ELR (cell line): ENCODE measurements at regions not wholly inside any gene's neighbourhood (a gene's known extent, or its start where the extent isn't known, plus 50 kb on each side); places are given as distances from the start of the nearest gene placed in this dataset.
"Not testable (repeated sequence)": the region's sequence is repeated elsewhere in the genome, so short reads cannot be mapped to it uniquely, and the experiment has no call there.

Experiments used
- DNase-seq: peaks from one replicate; pipeline ENCODE4 v3.0.0-alpha.2; 2015; ENCODE audit warnings: low read depth

DNA sequence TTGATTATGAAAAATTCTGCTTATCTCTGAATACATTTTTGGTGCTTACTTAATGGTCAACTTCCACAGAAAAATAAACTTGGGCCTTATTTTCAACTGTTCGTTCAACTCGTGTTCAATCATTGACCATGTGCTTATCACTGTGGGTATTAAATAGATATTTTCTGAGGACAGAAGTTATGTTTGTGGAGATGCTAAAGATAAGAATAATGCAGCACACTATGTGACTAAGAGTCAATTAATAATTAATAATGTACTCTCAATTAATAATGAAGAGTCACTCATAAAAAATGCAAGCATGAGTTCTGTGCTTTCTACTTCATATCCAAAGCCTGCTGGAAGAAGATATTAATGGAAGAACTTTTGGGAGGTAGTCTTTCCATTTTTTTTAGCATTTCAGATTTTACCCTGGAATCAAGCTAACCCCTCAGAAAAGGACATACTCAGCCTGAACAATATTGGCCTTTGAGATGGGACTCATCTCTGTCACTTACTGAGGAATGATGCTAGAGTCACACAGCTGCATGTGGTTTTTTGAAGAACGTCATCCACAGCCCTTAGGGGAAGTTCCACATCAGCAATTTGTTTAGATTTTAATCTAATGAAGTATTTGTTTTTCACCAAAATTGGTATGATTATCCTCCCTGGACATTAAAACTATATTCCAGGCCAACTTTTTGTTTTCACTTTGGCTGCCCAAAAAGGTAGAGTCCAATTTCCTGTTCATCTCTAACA, 191.9 kb upstream of the CRIM1 start:
- no peak for DNase-seq

DNA sequence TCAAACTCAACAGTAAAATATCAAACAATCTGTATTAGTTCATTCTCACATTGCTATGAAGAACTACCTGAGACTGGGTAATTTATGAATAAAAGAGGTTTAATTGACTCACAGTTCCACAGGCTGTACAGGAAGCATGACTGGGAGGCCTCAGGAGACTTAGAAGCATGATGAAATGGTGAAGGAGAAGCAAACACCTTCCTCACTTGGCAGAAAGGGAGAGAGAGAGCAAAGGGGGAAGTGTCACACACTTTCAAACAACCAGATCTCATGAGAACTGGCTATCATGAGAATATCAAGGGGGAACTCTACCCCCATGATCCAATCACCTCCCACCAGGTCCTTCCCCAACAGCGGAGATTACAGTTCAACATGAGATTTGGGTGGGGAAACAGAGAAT, 198.5 kb upstream of the CRIM1 start:
- DNase-seq = not testable (repeated sequence)

DNA sequence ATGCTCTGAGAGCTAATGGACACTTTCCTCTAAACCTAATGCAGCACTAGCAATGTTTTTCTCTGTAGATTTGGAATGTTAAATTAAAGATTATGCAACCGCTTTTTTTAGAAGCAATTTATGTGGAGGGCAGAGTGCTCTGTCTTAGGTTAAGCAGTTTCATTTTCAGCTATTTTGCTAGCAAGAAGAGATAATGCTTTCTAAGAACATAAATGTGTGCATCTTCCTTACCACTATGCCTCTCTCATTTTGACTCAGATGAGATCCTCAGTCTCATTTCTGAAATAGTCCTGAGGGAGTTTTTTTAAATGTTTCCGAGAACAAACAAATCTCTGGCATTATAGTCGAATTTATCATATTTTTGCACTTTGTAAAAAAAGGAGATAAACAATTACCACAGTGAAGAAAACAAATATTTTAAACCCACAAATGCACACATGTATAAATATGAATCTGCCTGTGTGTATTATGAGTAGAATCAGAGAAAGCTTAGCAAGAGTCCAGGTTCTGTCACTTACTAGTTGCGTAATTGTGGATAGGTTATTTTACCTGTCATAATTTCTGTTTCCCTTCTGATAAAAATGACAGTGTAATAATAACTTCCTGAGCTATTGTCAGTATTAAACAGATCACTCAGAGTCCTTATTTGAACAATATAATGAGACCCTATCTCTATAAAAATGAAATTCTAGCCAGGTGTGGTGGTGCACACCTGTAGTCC, 207.7 kb upstream of the CRIM1 start:
- DNase-seq = no peak

DNA sequence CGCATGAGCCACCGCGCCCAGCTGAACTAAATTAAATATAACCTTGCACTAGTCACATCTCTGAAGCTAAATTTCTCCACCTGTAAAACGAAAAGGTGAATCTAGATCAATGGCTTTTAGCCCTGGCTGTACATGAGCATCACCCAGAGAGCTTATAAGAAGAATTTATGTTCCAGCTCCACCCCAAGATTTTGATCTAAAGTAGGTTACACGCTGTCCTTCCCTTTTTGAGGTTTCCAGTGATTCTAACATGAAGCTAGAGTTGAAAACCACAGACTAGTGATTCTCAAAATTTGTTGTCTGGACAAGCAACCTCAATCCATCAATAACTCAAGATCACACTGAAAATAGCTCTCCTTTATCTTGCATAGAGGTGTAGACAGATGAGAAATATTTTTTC, 208.8 kb upstream of the CRIM1 start:
- DNase-seq = no peak

DNA sequence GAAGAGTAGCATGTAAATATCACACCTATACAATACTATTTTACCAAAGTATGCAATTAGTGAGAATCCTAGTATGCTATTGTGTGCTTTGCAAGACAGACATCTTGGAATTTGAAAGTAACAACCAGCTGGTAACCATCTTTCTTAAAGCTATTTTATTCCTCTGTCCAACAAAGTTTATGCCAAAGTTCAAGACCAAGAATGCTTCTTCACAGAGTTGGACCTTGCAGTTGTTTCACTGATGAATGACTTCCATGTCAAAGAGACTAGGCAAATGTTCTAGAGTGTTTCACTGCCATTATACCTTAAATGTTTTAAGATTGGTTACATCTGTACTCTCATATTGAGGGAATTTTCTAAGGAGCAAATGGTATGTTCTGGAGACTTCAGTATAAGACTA, 215.2 kb upstream of the CRIM1 start:
- no peak for DNase-seq

DNA sequence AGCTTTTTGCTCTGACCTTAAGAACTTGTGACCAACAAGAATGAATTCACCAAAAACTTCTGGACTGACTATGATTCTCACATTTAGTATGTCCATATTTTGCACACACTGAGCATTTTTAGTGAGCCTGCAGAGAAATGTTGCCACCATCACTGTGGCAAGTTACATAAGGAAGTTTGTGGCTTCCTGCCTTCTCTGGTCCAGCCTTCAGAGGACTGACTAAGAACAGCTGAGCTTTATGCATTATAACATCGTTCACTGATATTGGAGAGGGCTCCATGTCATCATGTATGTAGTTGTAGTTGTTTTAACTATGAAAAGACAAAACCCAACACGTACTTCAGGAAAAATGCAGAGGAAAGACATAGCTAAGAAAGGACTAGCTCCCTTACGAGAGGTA, 218.0 kb upstream of the CRIM1 start:
- no peak for DNase-seq

DNA sequence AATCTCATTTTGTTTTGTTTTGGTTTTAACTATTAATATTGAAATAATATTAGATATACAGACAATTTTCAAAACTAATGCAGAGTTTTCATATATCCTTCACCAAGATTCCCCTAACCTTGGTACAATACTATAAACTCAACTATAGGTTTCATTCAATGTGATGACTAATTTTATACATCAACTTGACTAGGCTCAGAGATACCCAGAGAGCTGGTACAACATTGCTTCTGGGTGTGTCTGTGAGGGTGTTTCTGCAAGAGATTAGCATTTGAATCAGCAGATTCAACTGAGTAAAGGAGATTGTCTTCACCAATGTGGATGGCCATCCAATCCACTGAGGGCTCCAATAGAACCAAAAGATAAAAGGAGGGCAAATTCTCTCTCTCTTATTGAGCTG, 221.3 kb upstream of the CRIM1 start:
- DNase-seq = no peak

DNA sequence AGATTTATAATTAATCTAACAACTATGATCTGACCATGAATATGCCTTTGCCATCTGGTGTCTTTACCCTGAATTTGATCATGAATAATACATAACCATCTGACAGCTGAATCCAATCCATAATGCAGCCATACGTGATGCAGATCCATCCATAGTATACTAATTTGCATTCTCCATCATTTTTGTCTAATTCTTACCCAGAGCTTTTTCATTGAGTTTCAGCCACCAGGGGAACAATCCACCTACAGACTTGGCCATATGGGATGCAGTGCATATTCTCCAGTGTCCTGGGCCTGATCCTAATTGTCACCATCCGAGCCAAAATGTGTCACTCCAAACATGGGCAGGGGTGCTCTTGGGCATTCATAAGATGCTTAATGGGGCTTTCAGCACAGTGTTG, 227.2 kb upstream of the CRIM1 start:
- DNase-seq = no peak

DNA sequence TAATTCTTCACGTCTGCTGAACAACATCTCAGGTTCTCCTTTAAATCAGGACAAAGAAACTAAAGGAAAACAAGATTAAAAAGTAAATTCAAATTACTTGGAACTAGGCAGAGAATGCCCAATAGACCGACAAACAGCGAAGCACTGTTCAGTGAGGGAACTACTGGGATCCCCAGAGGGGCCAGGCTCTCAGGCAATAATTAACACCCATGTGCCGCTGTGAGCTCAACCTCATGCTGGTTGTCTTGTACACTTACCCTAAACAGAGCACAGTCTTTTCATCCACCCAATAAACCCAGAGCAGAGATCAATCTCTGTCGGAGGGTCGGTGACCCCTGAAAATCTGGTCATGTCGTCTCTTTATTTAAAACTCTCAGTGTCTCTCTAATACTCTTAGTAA, 229.9 kb upstream of the CRIM1 start:
- DNase-seq = no peak

DNA sequence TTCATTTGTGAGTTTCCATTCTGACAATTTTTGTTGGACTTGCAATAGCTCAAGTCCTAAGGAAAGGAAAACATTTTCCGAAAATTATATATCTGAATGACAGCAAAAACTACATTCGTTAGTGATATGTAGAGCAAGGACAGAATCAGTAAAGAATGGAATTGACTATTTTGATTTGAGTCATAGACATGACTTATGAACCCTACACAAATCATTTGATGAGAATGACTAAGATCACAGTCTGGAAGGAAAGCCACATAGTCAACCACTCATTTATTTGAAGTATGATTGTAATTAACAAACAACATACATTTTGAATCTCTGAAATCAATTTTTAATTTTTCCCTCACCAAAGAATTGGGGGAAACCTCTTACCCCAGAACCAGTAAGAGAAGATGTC, 231.6 kb upstream of the CRIM1 start:
- DNase-seq = no peak

DNA sequence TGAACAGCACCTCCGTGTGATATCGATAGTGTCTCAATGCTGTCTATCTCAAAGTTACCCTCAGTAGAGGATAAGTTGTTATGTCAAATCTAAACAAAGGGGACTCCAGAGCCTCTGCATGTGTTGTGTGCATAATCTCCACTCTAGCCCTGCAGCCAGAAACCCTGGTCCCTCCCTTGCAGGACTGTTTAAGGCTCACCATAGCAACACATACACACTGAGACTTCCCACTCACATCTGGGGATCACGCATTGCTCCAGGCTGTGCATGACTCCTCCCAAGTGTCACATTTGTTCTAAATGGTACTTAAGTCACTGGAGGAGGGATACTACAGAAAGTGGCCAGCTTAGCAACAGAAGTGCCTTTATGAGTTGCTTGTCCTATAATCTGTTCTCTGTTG, 258.6 kb upstream of the CRIM1 start:
- DNase-seq = no peak

DNA sequence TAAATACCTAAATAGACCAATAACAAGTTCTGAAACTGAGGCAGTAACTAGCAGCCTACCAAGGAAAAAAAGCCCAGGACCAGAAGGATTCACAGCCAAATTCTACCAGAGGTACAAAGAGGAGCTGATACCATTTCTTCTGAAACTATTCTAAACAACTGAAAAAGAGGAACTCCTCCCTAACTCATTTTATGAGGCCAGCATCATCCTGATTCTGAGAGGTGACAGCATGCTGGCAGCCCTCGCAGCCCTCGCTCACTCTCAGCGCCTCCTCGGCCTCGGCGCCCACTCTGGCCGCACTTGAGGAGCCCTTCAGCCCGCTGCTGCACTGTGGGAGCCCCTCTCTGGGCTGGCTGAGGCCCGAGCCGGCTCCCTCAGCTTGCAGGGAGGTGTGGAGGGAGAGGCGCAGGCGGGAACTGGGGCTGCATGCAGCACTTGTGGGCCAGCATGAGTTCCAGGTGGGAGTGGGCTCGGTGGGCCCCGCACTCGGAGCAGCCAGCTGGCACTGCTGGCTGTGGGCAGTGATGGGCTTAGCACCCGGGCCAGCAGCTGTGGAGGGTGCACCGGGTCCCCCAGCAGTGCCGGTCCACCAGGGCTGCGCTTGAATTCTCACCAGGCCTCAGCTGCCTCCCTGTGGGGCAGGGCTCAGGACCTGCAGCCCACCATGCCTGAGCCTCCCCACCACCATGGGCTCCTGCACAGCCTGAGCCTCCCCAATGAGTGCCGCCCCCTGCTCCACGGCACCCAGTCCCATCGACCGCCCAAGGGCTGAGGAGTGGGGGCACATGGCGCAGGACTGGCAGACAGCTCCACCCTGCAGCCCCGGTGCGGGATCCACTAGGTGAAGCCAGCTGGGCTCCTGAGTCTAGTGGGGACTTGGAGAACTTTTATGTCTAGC, 263.5 kb upstream of the CRIM1 start:
- not testable (repeated sequence) for DNase-seq

DNA sequence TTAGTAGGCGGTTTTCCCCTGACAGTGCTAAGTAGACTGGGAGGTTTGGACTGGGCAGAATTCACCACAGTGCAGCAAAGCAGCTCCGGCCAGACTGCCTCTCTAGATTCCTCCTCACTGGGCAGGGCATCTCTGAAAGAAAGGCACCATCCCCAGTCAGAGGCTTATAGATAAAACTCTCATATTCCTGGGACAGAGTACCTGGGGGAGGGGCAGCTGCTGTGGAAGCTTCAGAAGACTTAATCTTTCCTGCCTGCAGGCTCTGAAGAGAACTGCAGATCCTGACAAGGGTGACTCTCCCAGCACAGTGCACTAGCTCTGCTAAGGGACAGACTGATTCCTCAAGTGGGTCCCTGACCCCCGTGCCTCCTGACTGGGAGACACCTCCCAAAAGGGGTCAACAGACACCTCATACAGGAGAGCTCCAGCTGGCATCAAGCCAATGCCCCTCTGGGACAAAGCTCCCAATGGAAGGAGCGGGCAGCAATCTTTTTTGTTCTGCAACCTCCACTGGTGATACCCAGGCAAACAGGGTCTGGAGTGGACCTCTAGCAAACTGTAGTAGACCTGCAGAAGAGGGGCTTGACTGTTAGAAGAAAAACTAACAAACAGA, 266.8 kb upstream of the CRIM1 start:
- DNase-seq = no peak

DNA sequence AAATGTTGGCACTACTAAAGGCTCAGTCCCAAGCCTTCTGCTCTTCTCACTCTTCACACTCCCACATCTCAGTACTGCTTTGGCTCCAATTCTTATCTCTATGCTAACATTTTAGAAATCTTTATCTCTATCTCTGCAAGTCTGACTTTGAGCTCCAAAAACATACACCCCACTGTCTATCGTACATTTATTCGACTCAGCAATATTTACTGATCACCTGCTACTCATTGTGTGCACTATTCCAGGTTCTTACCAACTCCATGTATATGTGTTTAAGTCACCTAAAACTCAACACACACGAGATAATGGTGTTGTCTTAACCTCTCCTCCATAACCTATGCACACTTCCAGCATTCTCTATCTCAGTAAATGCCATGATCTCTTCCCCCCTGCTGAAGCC, 268.2 kb upstream of the CRIM1 start:
- DNase-seq = no peak

DNA sequence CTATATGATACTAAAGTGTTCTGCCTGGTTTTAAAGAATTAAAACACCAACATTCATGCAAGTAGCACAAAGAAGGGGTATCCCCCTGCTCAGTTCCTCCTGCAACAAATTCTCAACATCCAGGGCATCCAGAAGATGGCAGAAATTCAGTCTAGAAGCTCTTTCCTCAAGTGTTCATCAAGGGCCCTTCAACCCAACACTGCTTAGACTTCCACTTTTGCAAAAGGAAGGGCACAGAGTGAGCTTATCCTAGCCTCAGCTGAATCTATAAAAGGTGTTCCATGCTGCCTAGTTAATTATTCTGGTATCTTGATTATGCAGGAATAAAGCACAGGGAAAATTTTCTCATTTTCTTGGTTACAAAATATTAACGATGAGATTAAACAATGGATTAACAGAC, 275.8 kb upstream of the CRIM1 start:
- DNase-seq = no peak

DNA sequence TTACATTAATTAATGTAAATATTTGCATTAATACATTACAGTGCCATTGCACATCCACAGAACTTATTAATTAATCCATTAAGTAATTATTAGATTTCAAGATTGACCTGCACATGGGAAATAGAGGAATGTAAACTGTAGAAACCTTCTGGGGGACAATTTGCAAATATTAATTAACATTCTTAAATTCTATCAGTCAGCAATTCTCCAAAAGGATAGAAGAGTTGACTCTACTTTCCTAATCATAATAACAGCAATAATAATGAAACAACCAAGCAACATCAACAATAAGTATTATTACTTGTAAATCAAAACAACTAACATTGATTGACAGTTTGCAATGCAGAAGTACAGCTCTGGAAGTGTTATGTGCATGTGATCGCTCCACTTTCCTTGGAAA, 281.6 kb upstream of the CRIM1 start:
- DNase-seq = no peak

DNA sequence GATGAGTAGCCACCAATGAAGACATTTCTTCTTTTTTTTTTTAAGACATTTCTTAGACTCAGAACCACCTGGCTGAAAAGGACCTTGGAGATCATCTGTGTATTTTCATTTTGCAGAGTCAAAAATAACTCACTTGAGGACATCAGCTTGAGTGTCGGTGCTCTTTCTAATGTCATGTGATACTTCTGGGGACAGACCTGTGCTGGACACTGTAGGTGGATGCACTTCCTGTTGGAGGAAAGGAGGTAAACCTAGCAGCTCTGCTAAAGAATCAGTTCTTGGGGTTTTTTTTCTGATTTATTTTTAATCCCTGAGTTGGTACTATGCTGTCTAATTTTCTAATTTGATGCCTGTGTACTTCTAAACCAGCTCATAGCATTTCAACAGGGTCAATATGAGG, 283.9 kb upstream of the CRIM1 start:
- DNase-seq = no peak

DNA sequence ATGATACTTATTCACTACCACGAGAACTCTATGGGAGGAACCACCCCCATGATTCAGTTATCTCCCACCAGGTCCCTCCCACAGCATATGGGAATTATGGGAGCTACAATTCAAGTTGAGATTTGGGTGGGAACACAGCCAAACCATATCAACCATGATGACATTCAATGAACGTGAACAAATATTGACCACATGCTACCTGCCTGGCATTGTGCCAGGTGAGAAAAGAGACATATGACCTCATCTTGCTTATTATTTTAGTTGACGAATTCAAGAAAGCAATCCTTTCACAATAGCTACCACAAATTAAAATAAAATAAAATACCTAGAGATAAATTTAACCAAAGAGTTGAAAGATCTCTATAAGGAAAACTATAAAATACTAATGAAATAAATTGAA, 286.5 kb upstream of the CRIM1 start:
- DNase-seq = no peak

DNA sequence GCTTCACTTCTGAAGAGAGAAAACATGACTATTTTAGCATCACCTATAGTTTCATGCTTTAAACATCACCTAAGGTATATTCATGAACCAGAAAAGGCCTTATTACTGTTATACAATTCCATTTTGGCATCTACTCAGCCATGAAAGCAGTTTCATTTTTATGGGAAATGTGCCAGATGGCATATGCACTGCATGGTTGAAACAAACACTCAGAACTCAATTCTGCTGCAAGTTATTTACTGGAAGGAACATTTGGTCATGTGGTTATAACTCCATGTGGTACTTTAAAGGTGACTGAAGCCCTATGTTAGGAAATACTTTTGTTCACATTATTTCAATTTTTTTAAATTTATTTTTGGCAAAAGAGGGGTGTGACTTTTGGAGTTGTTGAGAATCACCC, 287.5 kb upstream of the CRIM1 start:
- DNase-seq = no peak

DNA sequence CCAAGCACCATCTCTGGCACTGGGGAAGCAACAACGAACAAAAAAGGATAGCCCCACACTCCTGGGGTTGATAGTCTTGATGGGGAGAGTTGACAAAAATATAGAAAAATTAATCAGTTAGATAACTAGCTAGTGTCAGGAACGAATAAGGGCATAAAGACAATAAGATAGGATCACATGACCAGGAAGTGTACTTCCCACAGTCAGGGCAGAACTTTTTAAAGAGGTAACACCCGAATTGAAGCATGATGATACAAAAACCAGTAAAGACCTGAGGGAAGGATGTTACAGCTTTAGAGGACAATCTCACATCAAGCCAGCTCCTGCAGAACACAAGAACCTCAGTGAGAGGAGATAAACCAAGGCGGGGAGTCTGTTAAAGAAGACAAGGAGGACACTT, 295.4 kb upstream of the CRIM1 start:
- no peak for DNase-seq

DNA sequence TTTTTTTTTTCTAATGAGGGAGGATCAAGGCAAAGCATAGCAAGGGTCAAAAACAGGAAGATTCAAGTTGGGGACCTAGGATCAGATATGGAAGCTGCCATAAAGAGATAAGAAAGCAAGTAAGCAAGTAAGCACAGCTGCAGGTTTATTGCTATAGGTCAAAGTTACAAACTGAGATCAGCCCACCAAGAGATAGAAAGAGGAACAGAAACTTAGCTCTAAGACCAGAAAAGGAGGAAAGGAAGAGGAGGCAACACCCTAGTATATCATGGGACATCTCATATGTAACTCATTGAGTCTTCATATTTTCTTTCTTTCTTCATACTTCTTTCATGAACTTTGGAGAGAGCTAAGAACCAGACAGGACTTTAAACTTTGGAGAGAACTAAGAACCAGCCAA, 295.9 kb upstream of the CRIM1 start:
- no peak for DNase-seq

DNA sequence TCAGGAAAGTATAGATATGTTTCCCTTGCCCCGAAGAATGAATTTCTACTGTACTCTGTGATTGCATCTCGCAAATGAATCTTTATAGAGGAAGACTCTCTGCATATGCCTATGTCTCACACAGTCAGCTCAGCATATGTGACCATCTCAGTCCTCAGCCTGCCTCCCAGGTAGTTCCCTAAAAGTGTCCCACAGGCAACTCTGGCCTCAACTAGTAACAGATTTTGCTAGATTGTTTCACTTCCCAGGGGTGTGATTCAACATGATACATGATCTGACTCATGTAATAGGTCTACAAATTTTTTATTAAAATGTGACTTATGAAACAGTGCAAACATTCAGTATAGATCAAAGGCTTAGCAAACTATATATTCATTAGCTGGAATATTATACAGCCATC, 296.6 kb upstream of the CRIM1 start:
- DNase-seq = peak; percentile 15

DNA sequence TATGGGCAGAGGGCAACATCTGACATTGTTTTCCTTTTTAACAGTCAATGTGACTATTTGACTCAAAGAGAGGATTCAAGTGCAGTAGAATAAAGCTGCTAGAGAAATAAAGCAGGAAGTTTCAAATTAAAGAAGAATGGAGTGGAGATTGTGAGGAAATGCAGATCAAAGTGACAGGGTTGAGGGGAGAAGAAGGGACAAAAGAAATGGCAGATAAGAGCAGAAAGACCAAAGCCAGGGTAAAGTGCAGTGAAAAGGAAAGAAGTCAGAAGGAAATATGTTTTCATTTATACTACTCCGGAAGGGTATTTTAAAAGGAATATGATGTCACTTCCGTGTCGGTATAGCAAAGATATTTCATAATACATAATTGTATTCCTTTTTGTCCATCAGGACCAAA, 297.5 kb upstream of the CRIM1 start:
- no peak for DNase-seq
